OCI-LY1 (cell line): ENCODE measurements at regions not wholly inside any gene's neighbourhood (a gene's known extent, or its start where the extent isn't known, plus 50 kb on each side); places are given as distances from the start of the nearest gene placed in this dataset.

Experiments
- H2AFZ ChIP-seq: fragments of 200-600 bp; sonication (generic), shearing (Covaris generic); 2 replicates; pipeline ENCODE4 v1.6.0; 2014; ENCODE audit warnings: antibody characterized with exemption, mild to moderate bottlenecking, low read length
- H3F3A ChIP-seq: fragments of 200-600 bp; sonication (generic), shearing (Covaris generic); 2 replicates; pipeline ENCODE4 v1.6.0; 2014; ENCODE audit warnings: mild to moderate bottlenecking, antibody characterized with exemption, low read length, moderate library complexity; ENCODE audit not compliant: insufficient read depth
- H3K27ac ChIP-seq: fragments of 200-600 bp; sonication (generic); 2 replicates; pipeline ENCODE4 v1.5.1; 2014; ENCODE audit warnings: low read length, mixed run types, mild to moderate bottlenecking, low read depth; ENCODE audit not compliant: poor library complexity, severe bottlenecking
- H3K27me3 ChIP-seq: fragments of 200-600 bp; sonication (generic); 2 replicates; pipeline ENCODE4 v1.6.0; 2014; ENCODE audit warnings: antibody characterized with exemption, mild to moderate bottlenecking, low read length, moderate library complexity; ENCODE audit not compliant: insufficient read depth
- H3K36me3 ChIP-seq: fragments of 200-600 bp; sonication (generic); 2 replicates; pipeline ENCODE4 v1.6.1; 2014; ENCODE audit warnings: mild to moderate bottlenecking, antibody characterized with exemption, low read length, moderate library complexity, mixed read lengths; ENCODE audit not compliant: insufficient read depth
- H3K4me1 ChIP-seq: fragments of 200-600 bp; sonication (generic); 2 replicates; pipeline ENCODE4 v1.5.1; 2014; ENCODE audit warnings: mild to moderate bottlenecking, low read length, moderate library complexity; ENCODE audit not compliant: insufficient read depth, severe bottlenecking
- H3K4me2 ChIP-seq: fragments of 200-600 bp; sonication (generic), shearing (Covaris generic); 2 replicates; pipeline ENCODE4 v1.6.1; 2014; ENCODE audit warnings: low read length
- H3K4me3 ChIP-seq: fragments of 200-600 bp; sonication (generic); 2 replicates; pipeline ENCODE4 v1.5.1; 2014; ENCODE audit warnings: low read length, low read depth, mild to moderate bottlenecking, mixed read lengths; ENCODE audit not compliant: poor library complexity, severe bottlenecking
- H3K79me2 ChIP-seq: fragments of 200-600 bp; shearing (Covaris generic); 2 replicates; pipeline ENCODE4 v1.6.1; 2016; ENCODE audit warnings: mixed run types, low read length, mixed read lengths; ENCODE audit not compliant: insufficient read depth
- H3K9ac ChIP-seq: fragments of 200-600 bp; sonication (generic), shearing (Covaris generic); 2 replicates; pipeline ENCODE4 v1.6.1; 2014; ENCODE audit warnings: mild to moderate bottlenecking, low read length, mixed read lengths
- H3K9me2 ChIP-seq: fragments of 200-600 bp; sonication (generic), shearing (Covaris generic); 2 replicates; pipeline ENCODE4 v1.6.1; 2014; ENCODE audit warnings: low read depth, mild to moderate bottlenecking, low read length, mixed read lengths
- H3K9me3 ChIP-seq: fragments of 200-600 bp; shearing (Covaris generic); 2 replicates; pipeline ENCODE4 v1.6.1; 2014; ENCODE audit warnings: low read length, mixed read lengths
- H4K20me1 ChIP-seq: fragments of 200-600 bp; sonication (generic), shearing (Covaris generic); 2 replicates; pipeline ENCODE4 v1.6.0; 2016; ENCODE audit warnings: mild to moderate bottlenecking, low read length; ENCODE audit not compliant: insufficient read depth
- CTCF ChIP-seq: fragments of 200-600 bp; sonication (generic), shearing (Covaris generic); IDR thresholded peaks from 2 replicates; pipeline ENCODE4 v1.5.1; 2017; ENCODE audit warnings: mild to moderate bottlenecking, antibody characterized with exemption, low read length, moderate library complexity, mixed read lengths
- EZH2 ChIP-seq: fragments of 200-600 bp; sonication (generic), shearing (Covaris generic); IDR thresholded peaks from 2 replicates; pipeline ENCODE4 v1.8.0; 2017; ENCODE audit warnings: borderline replicate concordance, mixed run types, mild to moderate bottlenecking, antibody characterized with exemption, low read length, moderate library complexity, mixed read lengths

- Histone ChIP-seq H3K27ac (no peak overlapping the region), H3K27me3 (no peaks in the 10 kb centered on the region), H2AFZ (no peak overlapping the region), H3F3A (no peaks in the 10 kb centered on the region), H3K36me3 (no peaks in the 10 kb centered on the region), H3K4me3 (no peak overlapping the region), H3K4me1 (no peaks in the 10 kb centered on the region), H3K4me2 (no peak overlapping the region), H3K9me3 (no peaks in the 10 kb centered on the region), H3K9ac (no peak overlapping the region), H3K79me2 (no peaks in the 10 kb centered on the region), H4K20me1 (no peaks in the 10 kb centered on the region), H3K9me2 (no peaks in the 10 kb centered on the region)
- TF ChIP-seq CTCF: no peak
- no peak for TF ChIP-seq EZH2
Measured at GRCh38 chr4:178553201-178553600, 1111.0 kb upstream of the AGA start.

GRCh38 chr4:178554352-178554751 lies 1112.1 kb upstream of the AGA start:
- no peak for TF ChIP-seq CTCF
- TF ChIP-seq EZH2: no peak
- Histone ChIP-seq H3K27ac (no peak overlapping the region), H3K79me2 (no peaks in the 10 kb centered on the region), H3K4me1 (no peaks in the 10 kb centered on the region), H3K27me3 (no peaks in the 10 kb centered on the region), H3K9me3 (no peaks in the 10 kb centered on the region), H3F3A (no peaks in the 10 kb centered on the region), H3K36me3 (no peaks in the 10 kb centered on the region), H3K4me2 (no peak overlapping the region), H4K20me1 (no peaks in the 10 kb centered on the region), H3K9ac (no peak overlapping the region), H3K4me3 (no peak overlapping the region), H3K9me2 (no peaks in the 10 kb centered on the region), H2AFZ (no peak overlapping the region)

- no peaks in the 10 kb centered on the region for H3K9me2 ChIP-seq
- H3K4me1 ChIP-seq: no peaks in the 10 kb centered on the region
- no peak overlapping the region for H3K9ac ChIP-seq
- no peak overlapping the region for H3K4me2 ChIP-seq
- H3K9me3 ChIP-seq: no peaks in the 10 kb centered on the region
- no peaks in the 10 kb centered on the region for H4K20me1 ChIP-seq
- no peaks in the 10 kb centered on the region for H3F3A ChIP-seq
- H3K27ac ChIP-seq: no peak overlapping the region
- H3K27me3 ChIP-seq: no peaks in the 10 kb centered on the region
- no peak for TF ChIP-seq CTCF
- TF ChIP-seq EZH2: no peak
- H3K79me2 ChIP-seq: no peaks in the 10 kb centered on the region
- no peaks in the 10 kb centered on the region for H3K36me3 ChIP-seq
- no peak overlapping the region for H3K4me3 ChIP-seq
- H2AFZ ChIP-seq: no peak overlapping the region
Measured at GRCh38 chr4:178556796-178557195, 1114.6 kb upstream of the AGA start.
